HFFc6 (cell line): ENCODE measurements at regions not wholly inside any gene's neighbourhood (a gene's known extent, or its start where the extent isn't known, plus 50 kb on each side); places are given as distances from the start of the nearest gene placed in this dataset.
"Not testable (repeated sequence)": the region's sequence is repeated elsewhere in the genome, so short reads cannot be mapped to it uniquely, and the experiment has no call there.

Experiments used
- DNase-seq: peaks from one replicate; pipeline ENCODE4 v3.0.0-alpha.2; 2018
- H3K27ac Mint-ChIP-seq: 2 replicates; pipeline ENCODE4 v1.8.0; 2020; ENCODE audit warnings: mild to moderate bottlenecking, mixed read lengths
- H3K27me3 Mint-ChIP-seq: 2 replicates; pipeline ENCODE4 v1.8.0; 2021; ENCODE audit warnings: mild to moderate bottlenecking, moderate library complexity, mixed read lengths; ENCODE audit not compliant: insufficient read depth
- H3K36me3 Mint-ChIP-seq: 2 replicates; pipeline ENCODE4 v1.8.0; 2021; ENCODE audit warnings: low read depth, mixed read lengths
- H3K4me1 Mint-ChIP-seq: 2 replicates; pipeline ENCODE4 v1.8.0; 2020; ENCODE audit warnings: low read depth, mixed read lengths
- H3K4me3 Mint-ChIP-seq: 2 replicates; pipeline ENCODE4 v1.8.0; 2020; ENCODE audit warnings: mild to moderate bottlenecking, moderate library complexity, mixed read lengths
- H3K9me3 Mint-ChIP-seq: 2 replicates; pipeline ENCODE4 v1.8.0; 2020; ENCODE audit warnings: mild to moderate bottlenecking, mixed read lengths
- TF ChIP-seq, protein P1 (sequence below): fragments of 200-600 bp; sonication (generic); IDR thresholded peaks from 2 replicates; pipeline ENCODE4 v1.5.0; 2021; ENCODE audit warnings: antibody characterized with exemption, mild to moderate bottlenecking

DNA sequence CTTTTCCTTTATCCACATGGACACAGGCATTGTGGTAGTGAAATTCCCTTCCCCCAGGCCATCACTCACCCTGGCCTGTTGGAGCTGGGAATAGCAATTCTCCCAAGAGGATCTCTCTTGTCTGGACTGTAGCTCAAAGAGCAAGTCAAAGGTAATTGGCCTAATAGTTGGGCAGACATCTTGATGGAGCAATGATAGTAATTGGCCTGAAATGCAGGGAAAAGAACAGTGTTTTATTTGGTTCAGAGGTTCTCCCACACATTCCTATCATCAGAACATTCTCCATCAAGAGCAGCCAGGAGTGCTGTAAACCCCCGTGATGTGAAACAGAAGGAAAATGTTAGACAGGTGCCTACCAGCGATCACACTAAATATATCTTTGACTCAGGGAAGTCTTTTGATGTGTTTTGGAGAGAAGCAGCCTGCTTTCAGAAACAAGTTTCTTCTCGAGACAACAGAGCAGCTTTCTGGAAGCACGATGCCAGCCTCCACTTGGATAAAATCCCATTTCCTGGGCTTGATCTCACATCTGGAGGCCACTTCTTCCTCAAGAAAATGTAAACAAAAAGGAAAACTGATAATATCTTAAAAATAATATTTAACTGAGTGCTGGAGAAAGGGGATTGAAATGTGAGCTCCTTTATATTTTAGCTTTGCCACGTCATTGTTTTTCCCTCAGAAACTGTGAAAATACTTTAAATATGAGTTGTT, 198.1 kb upstream of the WWC1 start:
- DNase-seq: no peak
- peak overlapping the region; percentile 6; the same call in 1 of the 2 replicates for H3K4me3 Mint-ChIP-seq

DNA sequence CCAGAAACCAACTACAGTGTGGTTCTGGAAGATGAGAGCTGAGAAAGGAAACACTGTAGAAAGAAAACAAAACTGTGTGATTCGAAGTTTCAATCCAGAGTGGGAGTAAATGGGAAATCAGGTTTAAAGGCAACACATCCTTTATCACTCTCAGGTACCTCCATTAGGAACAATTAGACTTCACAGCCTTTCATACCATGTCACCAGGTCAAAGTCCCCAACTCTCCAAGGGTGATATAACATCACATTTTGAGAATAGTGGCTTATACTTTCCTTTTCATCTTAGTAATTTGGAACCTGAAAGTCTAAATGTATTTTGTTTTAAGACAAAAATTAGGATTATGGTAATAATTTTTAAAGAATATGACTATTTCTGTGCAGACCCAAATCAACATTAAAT, 194.9 kb upstream of the WWC1 start:
- H3K27me3 Mint-ChIP-seq: peaks cover 4% of the 10 kb centered on the region
- peaks cover 24% of the 10 kb centered on the region for H3K4me1 Mint-ChIP-seq
- H3K4me3 Mint-ChIP-seq: no peak overlapping the region
- TF ChIP-seq, protein P1, sequence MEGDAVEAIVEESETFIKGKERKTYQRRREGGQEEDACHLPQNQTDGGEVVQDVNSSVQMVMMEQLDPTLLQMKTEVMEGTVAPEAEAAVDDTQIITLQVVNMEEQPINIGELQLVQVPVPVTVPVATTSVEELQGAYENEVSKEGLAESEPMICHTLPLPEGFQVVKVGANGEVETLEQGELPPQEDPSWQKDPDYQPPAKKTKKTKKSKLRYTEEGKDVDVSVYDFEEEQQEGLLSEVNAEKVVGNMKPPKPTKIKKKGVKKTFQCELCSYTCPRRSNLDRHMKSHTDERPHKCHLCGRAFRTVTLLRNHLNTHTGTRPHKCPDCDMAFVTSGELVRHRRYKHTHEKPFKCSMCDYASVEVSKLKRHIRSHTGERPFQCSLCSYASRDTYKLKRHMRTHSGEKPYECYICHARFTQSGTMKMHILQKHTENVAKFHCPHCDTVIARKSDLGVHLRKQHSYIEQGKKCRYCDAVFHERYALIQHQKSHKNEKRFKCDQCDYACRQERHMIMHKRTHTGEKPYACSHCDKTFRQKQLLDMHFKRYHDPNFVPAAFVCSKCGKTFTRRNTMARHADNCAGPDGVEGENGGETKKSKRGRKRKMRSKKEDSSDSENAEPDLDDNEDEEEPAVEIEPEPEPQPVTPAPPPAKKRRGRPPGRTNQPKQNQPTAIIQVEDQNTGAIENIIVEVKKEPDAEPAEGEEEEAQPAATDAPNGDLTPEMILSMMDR: no peak
- H3K36me3 Mint-ChIP-seq: no peaks in the 10 kb centered on the region
- no peak for DNase-seq
- H3K9me3 Mint-ChIP-seq: no peaks in the 10 kb centered on the region
- H3K27ac Mint-ChIP-seq: no peak overlapping the region

More for the DNA sequence above, 198.1 kb upstream of the WWC1 start:
- H3K36me3 Mint-ChIP-seq: no peaks in the 10 kb centered on the region
- TF ChIP-seq, protein P1: no peak
- peak overlapping the region; percentile 17 for H3K27ac Mint-ChIP-seq
- H3K9me3 Mint-ChIP-seq: no peaks in the 10 kb centered on the region
- no peaks in the 10 kb centered on the region; the same call in none of the 2 replicates for H3K27me3 Mint-ChIP-seq
- H3K4me1 Mint-ChIP-seq: peaks cover 34% of the 10 kb centered on the region

DNA sequence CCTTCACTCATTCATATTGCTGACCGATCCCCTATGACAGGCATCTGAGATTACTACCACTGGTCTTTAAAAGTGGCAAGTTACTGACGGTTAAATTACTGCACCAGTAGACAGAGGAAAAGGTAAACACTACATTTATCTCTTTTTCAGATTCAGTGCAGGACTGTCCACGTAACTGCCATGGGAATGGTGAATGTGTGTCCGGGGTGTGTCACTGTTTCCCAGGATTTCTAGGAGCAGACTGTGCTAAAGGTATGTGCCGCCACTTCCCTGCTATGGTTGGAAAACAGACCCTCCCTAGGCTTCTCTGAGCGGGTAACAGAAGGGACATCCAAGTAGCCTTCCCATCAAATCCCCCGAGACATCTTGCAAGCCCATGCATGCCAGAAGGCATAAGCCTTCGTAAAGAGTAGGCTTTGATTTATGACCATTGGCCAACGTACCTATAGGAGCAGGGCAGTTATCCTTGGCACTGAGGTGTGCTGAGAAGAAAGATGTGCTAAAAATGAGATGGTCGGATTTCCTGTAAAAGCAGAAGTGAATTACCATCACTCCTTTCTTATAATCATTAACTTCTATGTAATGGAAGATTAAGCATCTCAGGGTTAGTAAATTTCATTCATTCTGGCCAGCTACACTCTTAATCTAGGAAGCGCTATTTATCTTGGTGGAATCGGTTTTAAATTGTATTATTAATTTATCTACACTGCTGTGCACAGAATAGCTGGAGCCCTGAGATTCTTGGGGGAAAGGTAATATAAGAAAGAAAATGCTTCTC, 193.4 kb upstream of the WWC1 start:
- H3K27ac Mint-ChIP-seq: no peak overlapping the region
- peaks cover 19% of the 10 kb centered on the region for H3K4me1 Mint-ChIP-seq
- DNase-seq: no peak
- H3K9me3 Mint-ChIP-seq: no peaks in the 10 kb centered on the region
- no peaks in the 10 kb centered on the region for H3K36me3 Mint-ChIP-seq
- H3K27me3 Mint-ChIP-seq: peaks cover 7% of the 10 kb centered on the region
- no peak overlapping the region for H3K4me3 Mint-ChIP-seq
- TF ChIP-seq, protein P1: no peak

DNA sequence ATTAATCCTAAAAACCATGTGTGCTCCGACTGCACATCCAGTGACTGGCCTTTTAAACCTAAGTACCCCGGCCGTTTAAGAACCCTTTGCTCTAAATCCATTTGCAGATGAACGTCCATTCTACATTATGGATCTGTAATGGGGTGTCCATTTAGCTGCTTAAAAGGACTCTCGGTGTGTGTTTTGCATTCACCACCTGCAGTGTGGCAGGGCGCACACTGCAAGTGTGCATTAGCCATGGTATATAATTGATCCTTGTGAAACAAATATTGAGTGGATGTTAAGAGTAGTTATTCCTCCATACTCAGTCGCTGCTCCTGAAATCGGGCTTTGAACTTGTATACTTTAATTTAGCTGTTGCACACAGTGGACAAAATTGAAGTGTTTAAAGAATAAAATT, 190.1 kb upstream of the WWC1 start:
- no peak for DNase-seq
- no peak overlapping the region for H3K27ac Mint-ChIP-seq
- H3K9me3 Mint-ChIP-seq: no peaks in the 10 kb centered on the region
- peaks cover 15% of the 10 kb centered on the region for H3K27me3 Mint-ChIP-seq
- peaks cover 26% of the 10 kb centered on the region for H3K4me1 Mint-ChIP-seq
- TF ChIP-seq, protein P1: no peak
- H3K36me3 Mint-ChIP-seq: no peaks in the 10 kb centered on the region
- H3K4me3 Mint-ChIP-seq: no peak overlapping the region

DNA sequence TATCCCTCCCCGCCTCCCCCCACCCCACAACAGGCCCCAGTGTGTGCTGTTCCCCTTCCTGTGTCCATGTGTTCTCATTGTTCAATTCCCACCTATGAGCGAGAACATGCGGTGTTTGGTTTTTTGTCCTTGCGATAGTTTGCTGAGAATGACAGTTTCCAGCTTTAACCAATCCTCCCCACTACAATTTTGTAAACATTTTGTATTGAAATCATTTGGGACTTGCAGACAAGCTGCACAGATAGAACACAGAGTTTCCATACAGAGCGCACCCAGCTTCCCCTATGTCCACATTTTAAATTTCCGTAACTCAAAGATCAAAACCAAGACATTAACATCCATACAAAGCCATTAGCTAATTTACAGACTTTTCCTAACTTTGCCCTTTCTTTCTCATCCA, 188.4 kb upstream of the WWC1 start:
- H3K4me3 Mint-ChIP-seq, H3K27ac Mint-ChIP-seq, DNase-seq, H3K9me3 Mint-ChIP-seq, H3K36me3 Mint-ChIP-seq: not testable (repeated sequence)
- peaks cover 37% of the 10 kb centered on the region for H3K4me1 Mint-ChIP-seq
- H3K27me3 Mint-ChIP-seq: peaks cover 15% of the 10 kb centered on the region

DNA sequence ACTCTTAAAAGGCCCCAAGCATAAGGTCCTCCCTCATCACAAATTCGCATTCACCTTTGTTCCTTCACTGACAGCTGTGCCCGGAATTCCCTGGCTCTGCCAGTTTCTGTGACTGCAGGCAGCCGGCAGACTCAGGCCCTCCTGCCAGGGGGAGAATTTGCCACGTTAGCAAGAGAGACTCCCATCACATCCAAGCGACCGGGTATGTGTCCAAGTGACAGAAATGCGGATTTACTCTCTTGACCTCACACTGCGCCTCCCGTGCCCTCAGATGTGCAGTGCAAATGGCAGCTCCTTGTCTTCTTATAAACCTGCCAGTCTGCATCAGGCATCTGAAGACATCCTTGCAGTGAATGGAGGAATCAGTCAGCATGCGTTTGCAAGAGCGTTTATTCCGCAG, 187.1 kb upstream of the WWC1 start:
- Mint-ChIP-seq H3K27ac (no peak overlapping the region), H3K4me1 (peaks cover 48% of the 10 kb centered on the region), H3K27me3 (peaks cover 18% of the 10 kb centered on the region), H3K36me3 (no peaks in the 10 kb centered on the region), H3K9me3 (no peaks in the 10 kb centered on the region), H3K4me3 (no peak overlapping the region)
- TF ChIP-seq, protein P1: no peak
- DNase-seq: no peak
